ENCODE measurements at regions not wholly inside any gene's neighbourhood (a gene's known extent, or its start where the extent isn't known, plus 50 kb on each side); places are given as distances from the start of the nearest gene placed in this dataset.

GRCh38 chr2:7724336-7724735 is 807.1 kb downstream of the RNF144A start:
- Histone ChIP-seq H3K9ac (ENCODE audit: insufficient read length, low read depth) (no peak overlapping the region), H3K27me3 (ENCODE audit: insufficient read depth, insufficient read length) (no peaks in the 10 kb centered on the region), H3K4me1 (ENCODE audit: insufficient read depth, insufficient read length) (no peaks in the 10 kb centered on the region), H3K9me3 (ENCODE audit: insufficient read depth, low read length) (no peaks in the 10 kb centered on the region), H3K36me3 (ENCODE audit: insufficient read depth, insufficient read length, low read length) (no peaks in the 10 kb centered on the region), H3K4me3 (ENCODE audit: insufficient read length, low read depth) (no peak overlapping the region)
- no peak for DNase-seq (ENCODE audit: low read depth, low spot score)
- TF ChIP-seq ZNF274 (IDR thresholded peaks at IDR 0.05; ENCODE audit: low read depth, low read length) (no peak), YY1 (IDR thresholded peaks at IDR 0.05; ENCODE audit: insufficient read depth, insufficient read length) (no peak), SUZ12 (IDR thresholded peaks at IDR 0.05; ENCODE audit: extremely low read depth, insufficient read depth, insufficient read length) (no peak)

- Histone ChIP-seq H3K9me3 (ENCODE audit: insufficient read depth, low read length) (no peaks in the 10 kb centered on the region), H3K4me1 (ENCODE audit: insufficient read depth, insufficient read length) (no peaks in the 10 kb centered on the region), H3K27me3 (ENCODE audit: insufficient read depth, insufficient read length) (no peaks in the 10 kb centered on the region), H3K4me3 (ENCODE audit: insufficient read length, low read depth) (no peak overlapping the region), H3K9ac (ENCODE audit: insufficient read length, low read depth) (no peak overlapping the region), H3K36me3 (ENCODE audit: insufficient read depth, insufficient read length, low read length) (no peaks in the 10 kb centered on the region)
- TF ChIP-seq YY1 (IDR thresholded peaks at IDR 0.05; ENCODE audit: insufficient read depth, insufficient read length) (no peak), ZNF274 (IDR thresholded peaks at IDR 0.05; ENCODE audit: low read depth, low read length) (no peak)
- no peak for DNase-seq (ENCODE audit: low read depth, low spot score)
Observed at GRCh38 chr2:7725171-7725849, 808.1 kb downstream of the RNF144A start.

- no peaks in the 10 kb centered on the region for H3K27me3 ChIP-seq (ENCODE audit: insufficient read depth, insufficient read length)
- H3K4me1 ChIP-seq (ENCODE audit: insufficient read depth, insufficient read length) = no peaks in the 10 kb centered on the region
- TF ChIP-seq SUZ12 (IDR thresholded peaks at IDR 0.05; ENCODE audit: extremely low read depth, insufficient read depth, insufficient read length) (no peak), ZNF274 (IDR thresholded peaks at IDR 0.05; ENCODE audit: low read depth, low read length) (no peak), YY1 (IDR thresholded peaks at IDR 0.05; ENCODE audit: insufficient read depth, insufficient read length) (no peak)
- H3K4me3 ChIP-seq (ENCODE audit: insufficient read length, low read depth) = no peak overlapping the region
- H3K9ac ChIP-seq (ENCODE audit: insufficient read length, low read depth) = no peak overlapping the region
- DNase-seq (ENCODE audit: low read depth, low spot score) = no peak
- H3K36me3 ChIP-seq (ENCODE audit: insufficient read depth, insufficient read length, low read length) = no peaks in the 10 kb centered on the region
- no peaks in the 10 kb centered on the region for H3K9me3 ChIP-seq (ENCODE audit: insufficient read depth, low read length)
Observed at GRCh38 chr2:7725850-7726242, 808.6 kb downstream of the RNF144A start.

DNA sequence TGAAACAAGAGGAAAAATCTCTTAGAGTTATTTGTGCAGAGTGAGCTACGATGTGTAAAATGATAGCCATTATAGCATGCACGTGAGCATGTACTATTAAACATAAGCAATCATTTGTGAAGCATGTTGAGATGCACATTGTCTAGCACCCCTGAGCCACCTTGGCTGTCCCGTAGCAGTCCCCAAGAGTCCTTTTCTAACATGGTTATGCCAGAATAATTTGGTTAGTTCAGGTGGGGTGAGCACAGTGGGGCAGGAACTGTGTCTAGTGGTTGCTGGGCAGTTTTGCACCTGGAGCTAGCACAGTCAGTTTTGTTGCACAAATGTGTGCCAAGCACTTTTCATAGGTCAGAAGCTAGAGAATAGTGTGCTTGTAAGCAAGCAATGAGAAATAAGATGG is 809.8 kb downstream of the RNF144A start:
- H3K4me1 ChIP-seq (ENCODE audit: insufficient read depth, insufficient read length) = no peaks in the 10 kb centered on the region
- no peak overlapping the region for H3K4me3 ChIP-seq (ENCODE audit: insufficient read length, low read depth)
- DNase-seq (ENCODE audit: low read depth, low spot score) = no peak
- H3K9me3 ChIP-seq (ENCODE audit: insufficient read depth, low read length) = no peaks in the 10 kb centered on the region
- H3K27me3 ChIP-seq (ENCODE audit: insufficient read depth, insufficient read length) = no peaks in the 10 kb centered on the region
- no peak overlapping the region for H3K9ac ChIP-seq (ENCODE audit: insufficient read length, low read depth)
- no peaks in the 10 kb centered on the region for H3K36me3 ChIP-seq (ENCODE audit: insufficient read depth, insufficient read length, low read length)
- TF ChIP-seq YY1 (IDR thresholded peaks at IDR 0.05; ENCODE audit: insufficient read depth, insufficient read length) = no peak
- no peak for TF ChIP-seq SUZ12 (IDR thresholded peaks at IDR 0.05; ENCODE audit: extremely low read depth, insufficient read depth, insufficient read length)
- no peak for TF ChIP-seq ZNF274 (IDR thresholded peaks at IDR 0.05; ENCODE audit: low read depth, low read length)

DNA sequence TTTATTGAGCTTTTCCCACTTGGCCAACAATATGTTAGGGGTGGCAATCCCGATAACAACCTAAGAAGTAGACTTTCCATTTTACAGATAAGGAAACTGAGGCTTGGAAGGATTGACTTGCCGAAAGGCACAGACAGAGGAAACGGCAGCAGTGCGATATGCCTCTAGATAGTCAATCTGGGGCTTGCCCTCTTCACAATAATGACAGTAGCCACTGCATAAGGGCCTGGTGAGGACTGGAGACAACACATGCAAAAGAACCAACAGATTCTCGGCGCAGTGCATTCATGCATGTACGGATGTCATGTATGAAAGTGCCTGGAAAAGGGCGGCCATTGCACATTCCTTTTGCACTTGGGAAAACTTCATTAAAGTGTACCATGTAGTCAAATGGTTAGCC is 811.2 kb downstream of the RNF144A start:
- Histone ChIP-seq H3K4me3 (ENCODE audit: insufficient read length, low read depth) (no peak overlapping the region), H3K9me3 (ENCODE audit: insufficient read depth, low read length) (no peaks in the 10 kb centered on the region), H3K4me1 (ENCODE audit: insufficient read depth, insufficient read length) (no peaks in the 10 kb centered on the region), H3K36me3 (ENCODE audit: insufficient read depth, insufficient read length, low read length) (no peaks in the 10 kb centered on the region), H3K27me3 (ENCODE audit: insufficient read depth, insufficient read length) (no peaks in the 10 kb centered on the region), H3K9ac (ENCODE audit: insufficient read length, low read depth) (no peak overlapping the region)
- TF ChIP-seq ZNF274 (IDR thresholded peaks at IDR 0.05; ENCODE audit: low read depth, low read length) (no peak), SUZ12 (IDR thresholded peaks at IDR 0.05; ENCODE audit: extremely low read depth, insufficient read depth, insufficient read length) (no peak)
- DNase-seq (ENCODE audit: low read depth, low spot score) = no peak

DNA sequence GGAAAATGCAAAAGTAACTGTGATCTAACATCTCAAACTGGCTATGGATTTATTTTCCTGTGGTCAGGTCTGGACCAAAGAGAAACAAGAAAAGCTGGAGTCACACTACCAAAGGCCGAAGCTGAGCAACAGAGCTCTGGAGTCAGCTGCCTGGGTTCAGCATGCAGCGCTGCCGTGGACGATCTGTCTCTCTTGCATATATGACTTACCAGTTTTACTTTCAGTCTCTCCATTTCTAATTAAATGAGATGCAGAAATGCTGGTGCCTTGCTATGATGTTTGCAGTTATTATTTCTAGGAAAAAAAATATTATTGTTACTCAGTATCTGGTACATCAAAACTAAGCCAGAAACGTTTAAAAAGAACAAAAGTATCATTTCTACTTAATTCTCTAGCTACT is 813.2 kb downstream of the RNF144A start:
- Histone ChIP-seq H3K9ac (ENCODE audit: insufficient read length, low read depth) (no peak overlapping the region), H3K36me3 (ENCODE audit: insufficient read depth, insufficient read length, low read length) (no peaks in the 10 kb centered on the region), H3K4me1 (ENCODE audit: insufficient read depth, insufficient read length) (no peaks in the 10 kb centered on the region), H3K4me3 (ENCODE audit: insufficient read length, low read depth) (no peak overlapping the region), H3K27me3 (ENCODE audit: insufficient read depth, insufficient read length) (no peaks in the 10 kb centered on the region), H3K9me3 (ENCODE audit: insufficient read depth, low read length) (no peaks in the 10 kb centered on the region)
- TF ChIP-seq ZNF274 (IDR thresholded peaks at IDR 0.05; ENCODE audit: low read depth, low read length) (no peak), SUZ12 (IDR thresholded peaks at IDR 0.05; ENCODE audit: extremely low read depth, insufficient read depth, insufficient read length) (no peak), YY1 (IDR thresholded peaks at IDR 0.05; ENCODE audit: insufficient read depth, insufficient read length) (no peak)
- no peak for DNase-seq (ENCODE audit: low read depth, low spot score)

DNA sequence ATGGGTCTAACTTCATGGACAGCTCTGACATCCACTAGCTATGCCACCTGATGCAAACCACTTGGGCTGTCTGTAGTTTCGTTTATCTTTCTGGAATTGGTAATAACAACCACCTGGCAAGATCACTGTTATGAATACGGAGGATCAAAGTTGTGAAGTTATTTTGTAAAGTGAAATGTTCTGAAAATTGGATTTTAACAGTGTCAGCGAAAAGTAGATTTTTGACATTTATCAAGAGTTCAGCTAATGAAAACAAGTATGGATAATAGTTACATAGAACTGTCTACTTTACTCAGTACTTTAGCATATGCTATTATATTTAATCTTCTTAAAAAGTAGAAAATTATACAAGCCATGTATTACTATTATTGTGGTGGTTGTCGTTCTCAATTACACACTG is 813.8 kb downstream of the RNF144A start:
- Histone ChIP-seq H3K36me3 (ENCODE audit: insufficient read depth, insufficient read length, low read length) (no peaks in the 10 kb centered on the region), H3K9me3 (ENCODE audit: insufficient read depth, low read length) (no peaks in the 10 kb centered on the region), H3K4me3 (ENCODE audit: insufficient read length, low read depth) (no peak overlapping the region), H3K4me1 (ENCODE audit: insufficient read depth, insufficient read length) (no peaks in the 10 kb centered on the region), H3K9ac (ENCODE audit: insufficient read length, low read depth) (no peak overlapping the region), H3K27me3 (ENCODE audit: insufficient read depth, insufficient read length) (no peaks in the 10 kb centered on the region)
- TF ChIP-seq SUZ12 (IDR thresholded peaks at IDR 0.05; ENCODE audit: extremely low read depth, insufficient read depth, insufficient read length) (no peak), YY1 (IDR thresholded peaks at IDR 0.05; ENCODE audit: insufficient read depth, insufficient read length) (no peak)
- DNase-seq (ENCODE audit: low read depth, low spot score) = no peak

Measured in NT2/D1 (cell line).